ENCODE measurements at regions not wholly inside any gene's neighbourhood (a gene's known extent, or its start where the extent isn't known, plus 50 kb on each side); places are given as distances from the start of the nearest gene placed in this dataset.

GRCh38 chr3:182464513-182465145 lies 328.7 kb upstream of the ATP11B start:
- Histone ChIP-seq H3K27me3 (ENCODE audit: insufficient read depth, poor library complexity, severe bottlenecking) (no peaks in the 10 kb centered on the region), H3K9me3 (ENCODE audit: severe bottlenecking) (no peaks in the 10 kb centered on the region), H3K36me3 (ENCODE audit: low read depth) (no peaks in the 10 kb centered on the region), H3K4me3 (ENCODE audit: severe bottlenecking) (no peak overlapping the region), H3K4me1 (ENCODE audit: insufficient read depth, poor library complexity, severe bottlenecking) (no peaks in the 10 kb centered on the region), H3K27ac (ENCODE audit: poor library complexity, severe bottlenecking) (no peak overlapping the region)
- DNase-seq (ENCODE audit: low spot score) (no peak), ATAC-seq (ENCODE audit: low read depth) (no peak)
- no peak for TF ChIP-seq CTCF (IDR thresholded peaks at IDR 0.05; ENCODE audit: poor library complexity, severe bottlenecking)

- no peaks in the 10 kb centered on the region for H3K36me3 ChIP-seq (ENCODE audit: low read depth)
- no peaks in the 10 kb centered on the region for H3K9me3 ChIP-seq (ENCODE audit: severe bottlenecking)
- ATAC-seq (ENCODE audit: low read depth): no peak
- DNase-seq (ENCODE audit: low spot score): no peak
- TF ChIP-seq CTCF (IDR thresholded peaks at IDR 0.05; ENCODE audit: poor library complexity, severe bottlenecking): no peak
- no peaks in the 10 kb centered on the region for H3K27me3 ChIP-seq (ENCODE audit: insufficient read depth, poor library complexity, severe bottlenecking)
- no peak overlapping the region for H3K4me3 ChIP-seq (ENCODE audit: severe bottlenecking)
- H3K4me1 ChIP-seq (ENCODE audit: insufficient read depth, poor library complexity, severe bottlenecking): no peaks in the 10 kb centered on the region
- no peak overlapping the region for H3K27ac ChIP-seq (ENCODE audit: poor library complexity, severe bottlenecking)
These were observed 327.8 kb upstream of the ATP11B start for GRCh38 chr3:182465301-182466185.

- no peak overlapping the region for H3K27ac ChIP-seq (ENCODE audit: poor library complexity, severe bottlenecking)
- no peak overlapping the region for H3K4me3 ChIP-seq (ENCODE audit: severe bottlenecking)
- H3K4me1 ChIP-seq (ENCODE audit: insufficient read depth, poor library complexity, severe bottlenecking): no peaks in the 10 kb centered on the region
- no peaks in the 10 kb centered on the region for H3K9me3 ChIP-seq (ENCODE audit: severe bottlenecking)
- H3K27me3 ChIP-seq (ENCODE audit: insufficient read depth, poor library complexity, severe bottlenecking): no peaks in the 10 kb centered on the region
- no peak for ATAC-seq (ENCODE audit: low read depth)
- no peak for DNase-seq (ENCODE audit: low spot score)
- no peak for TF ChIP-seq CTCF (IDR thresholded peaks at IDR 0.05; ENCODE audit: poor library complexity, severe bottlenecking)
- no peaks in the 10 kb centered on the region for H3K36me3 ChIP-seq (ENCODE audit: low read depth)
These were observed 324.2 kb upstream of the ATP11B start for GRCh38 chr3:182469086-182469485.

GRCh38 chr3:182470187-182470586 lies 323.1 kb upstream of the ATP11B start:
- Histone ChIP-seq H3K4me3 (ENCODE audit: severe bottlenecking) (no peak overlapping the region), H3K9me3 (ENCODE audit: severe bottlenecking) (no peaks in the 10 kb centered on the region), H3K4me1 (ENCODE audit: insufficient read depth, poor library complexity, severe bottlenecking) (no peaks in the 10 kb centered on the region), H3K27ac (ENCODE audit: poor library complexity, severe bottlenecking) (no peak overlapping the region), H3K27me3 (ENCODE audit: insufficient read depth, poor library complexity, severe bottlenecking) (no peaks in the 10 kb centered on the region), H3K36me3 (ENCODE audit: low read depth) (no peaks in the 10 kb centered on the region)
- DNase-seq (ENCODE audit: low spot score) (no peak), ATAC-seq (ENCODE audit: low read depth) (no peak)
- no peak for TF ChIP-seq CTCF (IDR thresholded peaks at IDR 0.05; ENCODE audit: poor library complexity, severe bottlenecking)

All from RWPE2 (cell line).